RWPE2 (cell line): ENCODE measurements at regions not wholly inside any gene's neighbourhood (a gene's known extent, or its start where the extent isn't known, plus 50 kb on each side); places are given as distances from the start of the nearest gene placed in this dataset.

Experiments used
- ATAC-seq: fragments of 200-7000 bp; cut with Tn5 transposase; 3 replicates; pipeline ENCODE4 v1.9.1; 2021; ENCODE audit warnings: low read depth
- DNase-seq: peaks from one replicate; pipeline ENCODE4 v3.0.0-alpha.2; 2020; ENCODE audit warnings: low spot score
- H3K27ac ChIP-seq: fragments of 450-650 bp; 2 replicates; pipeline ENCODE4 v1.5.1; 2017; ENCODE audit warnings: mild to moderate bottlenecking; ENCODE audit not compliant: poor library complexity, severe bottlenecking
- H3K27me3 ChIP-seq: fragments of 250-450 bp; sonication (Bioruptor Pico); 2 replicates; pipeline ENCODE4 v1.5.1; 2021; ENCODE audit warnings: mild to moderate bottlenecking, moderate library complexity; ENCODE audit not compliant: insufficient read depth, poor library complexity, severe bottlenecking
- H3K36me3 ChIP-seq: fragments of 250-450 bp; sonication (Bioruptor Pico); 2 replicates; pipeline ENCODE4 v1.5.1; 2020; ENCODE audit warnings: low read depth, mild to moderate bottlenecking, moderate library complexity
- H3K4me1 ChIP-seq: fragments of 250-450 bp; sonication (Bioruptor Pico); 2 replicates; pipeline ENCODE4 v1.5.1; 2021; ENCODE audit warnings: mild to moderate bottlenecking, moderate library complexity; ENCODE audit not compliant: insufficient read depth, poor library complexity, severe bottlenecking
- H3K4me3 ChIP-seq: fragments of 250-450 bp; sonication (Bioruptor Pico); 2 replicates; pipeline ENCODE4 v1.5.1; 2021; ENCODE audit warnings: mild to moderate bottlenecking, moderate library complexity; ENCODE audit not compliant: severe bottlenecking
- H3K9me3 ChIP-seq: fragments of 250-450 bp; sonication (Bioruptor Pico); 2 replicates; pipeline ENCODE4 v1.5.1; 2021; ENCODE audit warnings: mild to moderate bottlenecking, moderate library complexity; ENCODE audit not compliant: severe bottlenecking
- TF ChIP-seq, protein P1 (sequence below): fragments of 450-650 bp; IDR thresholded peaks from one replicate; pipeline ENCODE4 v1.5.1; 2017; ENCODE audit warnings: mild to moderate bottlenecking, moderate library complexity; ENCODE audit not compliant: poor library complexity, severe bottlenecking

DNA sequence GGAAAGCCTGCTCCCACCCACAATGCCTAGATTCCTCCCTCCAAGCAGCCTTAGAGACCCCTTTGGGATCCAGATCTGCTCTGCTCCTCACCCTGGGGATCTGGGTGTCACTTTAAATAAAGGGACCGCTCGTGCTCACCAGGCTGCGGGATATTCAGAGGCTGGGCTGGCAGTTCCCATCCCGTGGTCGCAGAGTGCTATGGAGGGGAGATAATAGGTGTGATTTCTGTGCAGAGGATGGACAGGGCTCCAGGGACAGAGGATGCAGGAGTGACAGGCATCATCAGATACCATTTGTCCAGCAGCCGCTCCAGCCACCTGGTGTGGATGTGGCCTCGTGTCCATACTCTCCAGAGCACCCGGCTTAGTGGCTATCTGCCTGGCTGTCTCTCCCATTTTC lies 415.9 kb upstream of the SULF2 start:
- TF ChIP-seq, protein P1, sequence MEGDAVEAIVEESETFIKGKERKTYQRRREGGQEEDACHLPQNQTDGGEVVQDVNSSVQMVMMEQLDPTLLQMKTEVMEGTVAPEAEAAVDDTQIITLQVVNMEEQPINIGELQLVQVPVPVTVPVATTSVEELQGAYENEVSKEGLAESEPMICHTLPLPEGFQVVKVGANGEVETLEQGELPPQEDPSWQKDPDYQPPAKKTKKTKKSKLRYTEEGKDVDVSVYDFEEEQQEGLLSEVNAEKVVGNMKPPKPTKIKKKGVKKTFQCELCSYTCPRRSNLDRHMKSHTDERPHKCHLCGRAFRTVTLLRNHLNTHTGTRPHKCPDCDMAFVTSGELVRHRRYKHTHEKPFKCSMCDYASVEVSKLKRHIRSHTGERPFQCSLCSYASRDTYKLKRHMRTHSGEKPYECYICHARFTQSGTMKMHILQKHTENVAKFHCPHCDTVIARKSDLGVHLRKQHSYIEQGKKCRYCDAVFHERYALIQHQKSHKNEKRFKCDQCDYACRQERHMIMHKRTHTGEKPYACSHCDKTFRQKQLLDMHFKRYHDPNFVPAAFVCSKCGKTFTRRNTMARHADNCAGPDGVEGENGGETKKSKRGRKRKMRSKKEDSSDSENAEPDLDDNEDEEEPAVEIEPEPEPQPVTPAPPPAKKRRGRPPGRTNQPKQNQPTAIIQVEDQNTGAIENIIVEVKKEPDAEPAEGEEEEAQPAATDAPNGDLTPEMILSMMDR = no peak
- H3K4me1 ChIP-seq = peaks cover 2% of the 10 kb centered on the region
- no peaks in the 10 kb centered on the region for H3K9me3 ChIP-seq
- no peak for ATAC-seq
- H3K27me3 ChIP-seq = no peaks in the 10 kb centered on the region
- no peak overlapping the region for H3K4me3 ChIP-seq
- H3K27ac ChIP-seq = no peak overlapping the region
- no peaks in the 10 kb centered on the region for H3K36me3 ChIP-seq
- DNase-seq = no peak

GRCh38 chr20:48198929-48199451 lies 413.7 kb upstream of the SULF2 start:
- no peak for DNase-seq
- no peak overlapping the region for H3K27ac ChIP-seq
- ATAC-seq = peak; percentile 44

GRCh38 chr20:48197066-48197465 lies 411.8 kb upstream of the SULF2 start:
- Histone ChIP-seq H3K27ac (no peak overlapping the region), H3K9me3 (no peaks in the 10 kb centered on the region), H3K4me1 (no peaks in the 10 kb centered on the region), H3K36me3 (no peaks in the 10 kb centered on the region), H3K4me3 (no peak overlapping the region), H3K27me3 (no peaks in the 10 kb centered on the region)
- TF ChIP-seq, protein P1 = no peak
- DNase-seq (no peak), ATAC-seq (no peak)

More at GRCh38 chr20:48198929-48199451, 413.7 kb upstream of the SULF2 start:
- no peaks in the 10 kb centered on the region for H3K36me3 ChIP-seq
- TF ChIP-seq, protein P1 = no peak
- H3K4me1 ChIP-seq = no peaks in the 10 kb centered on the region
- H3K9me3 ChIP-seq = no peaks in the 10 kb centered on the region
- H3K4me3 ChIP-seq = no peak overlapping the region
- H3K27me3 ChIP-seq = no peaks in the 10 kb centered on the region

DNA sequence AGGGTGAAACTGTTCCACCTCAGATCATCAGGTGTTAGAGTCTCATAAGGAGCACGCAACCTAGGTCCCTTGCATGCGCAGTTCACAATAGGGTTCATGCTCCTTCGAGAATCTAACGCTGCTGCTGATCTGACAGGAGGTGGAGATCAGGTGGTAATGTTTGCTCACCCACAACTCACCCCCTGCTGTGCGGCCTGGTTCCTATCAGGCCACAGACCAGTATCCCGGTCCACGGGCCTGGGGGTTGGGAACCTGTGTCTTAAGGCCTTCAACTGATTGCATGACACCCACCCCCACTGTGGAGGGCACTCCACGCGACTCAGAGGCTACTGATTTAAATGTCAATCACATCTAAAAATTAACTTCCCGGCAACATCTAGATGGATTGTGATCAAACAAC lies 411.2 kb upstream of the SULF2 start:
- DNase-seq (no peak), ATAC-seq (no peak)
- TF ChIP-seq, protein P1 = no peak
- Histone ChIP-seq H3K4me3 (no peak overlapping the region), H3K4me1 (no peaks in the 10 kb centered on the region), H3K27ac (no peak overlapping the region), H3K36me3 (no peaks in the 10 kb centered on the region), H3K9me3 (no peaks in the 10 kb centered on the region), H3K27me3 (no peaks in the 10 kb centered on the region)

DNA sequence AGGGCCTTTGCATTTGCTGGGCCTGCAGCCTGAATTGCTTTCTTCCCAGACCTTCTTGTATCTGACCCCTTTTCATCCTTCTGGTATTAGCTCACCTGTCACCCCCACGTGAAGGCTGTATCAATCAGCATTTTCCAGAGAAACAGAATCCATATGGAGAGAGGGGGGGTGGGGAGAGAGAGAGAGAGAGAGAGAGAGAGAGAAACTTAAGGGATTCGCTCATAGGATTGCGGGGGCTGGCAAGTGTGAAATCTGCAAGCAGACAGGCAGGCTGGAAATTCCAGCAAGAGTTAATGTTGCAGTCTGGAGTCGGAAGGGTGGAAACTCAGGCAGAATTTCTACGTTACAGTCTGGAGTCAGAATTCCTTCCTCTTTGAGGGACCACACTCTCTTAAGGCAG lies 410.7 kb upstream of the SULF2 start:
- Histone ChIP-seq H3K27me3 (no peaks in the 10 kb centered on the region), H3K4me1 (no peaks in the 10 kb centered on the region), H3K9me3 (no peaks in the 10 kb centered on the region), H3K27ac (no peak overlapping the region), H3K4me3 (no peak overlapping the region), H3K36me3 (no peaks in the 10 kb centered on the region)
- TF ChIP-seq, protein P1 = no peak
- ATAC-seq (no peak), DNase-seq (no peak)
